B cell (primary cell): ENCODE measurements at regions not wholly inside any gene's neighbourhood (a gene's known extent, or its start where the extent isn't known, plus 50 kb on each side); places are given as distances from the start of the nearest gene placed in this dataset.

Experiments used
- EZH2 ChIP-seq: IDR thresholded peaks from 2 replicates; pipeline ENCODE4 v1.6.1; 2012; ENCODE audit warnings: borderline replicate concordance, low read depth, mild to moderate bottlenecking, moderate library complexity, low read length; ENCODE audit not compliant: insufficient read depth, poor library complexity, severe bottlenecking
- TF ChIP-seq, protein P1 (sequence below): fragments of 200-600 bp; IDR thresholded peaks from one replicate; pipeline ENCODE4 v1.8.0; 2022; ENCODE audit warnings: antibody characterized with exemption, mild to moderate bottlenecking

DNA sequence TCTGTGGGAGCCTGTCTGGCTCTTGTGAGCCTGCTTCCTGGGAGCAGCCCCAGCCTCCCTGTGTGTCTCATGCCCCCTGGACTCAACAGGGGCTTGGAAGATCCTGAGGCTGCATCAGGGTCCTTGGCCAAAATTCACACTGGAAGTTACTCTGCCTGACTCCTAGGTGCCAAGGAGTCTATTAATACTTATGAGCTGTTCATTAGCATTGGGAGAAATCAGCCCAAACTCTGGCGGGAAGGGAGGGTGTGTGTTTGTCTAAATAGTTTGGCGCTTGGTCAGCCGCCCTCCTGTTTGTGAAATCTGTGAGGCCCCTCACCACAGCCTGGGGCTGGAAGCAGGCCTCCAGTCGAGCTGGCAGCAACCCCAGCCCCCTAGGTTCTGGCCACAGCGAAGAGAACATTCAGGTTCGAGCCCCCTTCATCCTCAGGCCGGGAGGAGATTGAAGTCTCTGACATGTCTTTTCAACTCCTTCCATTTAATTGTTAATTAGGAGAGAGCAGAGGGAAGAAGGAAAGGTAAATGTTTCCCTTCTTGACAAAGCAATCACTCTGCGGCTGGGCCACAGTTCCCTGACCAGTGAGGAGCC, 82.1 kb upstream of the F3 start:
- TF ChIP-seq, protein P1, sequence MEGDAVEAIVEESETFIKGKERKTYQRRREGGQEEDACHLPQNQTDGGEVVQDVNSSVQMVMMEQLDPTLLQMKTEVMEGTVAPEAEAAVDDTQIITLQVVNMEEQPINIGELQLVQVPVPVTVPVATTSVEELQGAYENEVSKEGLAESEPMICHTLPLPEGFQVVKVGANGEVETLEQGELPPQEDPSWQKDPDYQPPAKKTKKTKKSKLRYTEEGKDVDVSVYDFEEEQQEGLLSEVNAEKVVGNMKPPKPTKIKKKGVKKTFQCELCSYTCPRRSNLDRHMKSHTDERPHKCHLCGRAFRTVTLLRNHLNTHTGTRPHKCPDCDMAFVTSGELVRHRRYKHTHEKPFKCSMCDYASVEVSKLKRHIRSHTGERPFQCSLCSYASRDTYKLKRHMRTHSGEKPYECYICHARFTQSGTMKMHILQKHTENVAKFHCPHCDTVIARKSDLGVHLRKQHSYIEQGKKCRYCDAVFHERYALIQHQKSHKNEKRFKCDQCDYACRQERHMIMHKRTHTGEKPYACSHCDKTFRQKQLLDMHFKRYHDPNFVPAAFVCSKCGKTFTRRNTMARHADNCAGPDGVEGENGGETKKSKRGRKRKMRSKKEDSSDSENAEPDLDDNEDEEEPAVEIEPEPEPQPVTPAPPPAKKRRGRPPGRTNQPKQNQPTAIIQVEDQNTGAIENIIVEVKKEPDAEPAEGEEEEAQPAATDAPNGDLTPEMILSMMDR: no peak
- TF ChIP-seq EZH2: no peak
